CD4-positive, alpha-beta memory T cell (primary cell): ENCODE measurements at regions not wholly inside any gene's neighbourhood (a gene's known extent, or its start where the extent isn't known, plus 50 kb on each side); places are given as distances from the start of the nearest gene placed in this dataset.

Source experiments
- CTCF ChIA-PET: fragments of 350-600 bp; sonication (Branson Sonifier 250); formaldehyde crosslinking; loops from one replicate; lab custom pipeline; 2021; ENCODE audit warnings: inconsistent platforms; ENCODE audit not compliant: partially characterized antibody; lab: Charles Lee
- POLR2A ChIA-PET: fragments of 350-600 bp; sonication (Branson Sonifier 250); formaldehyde crosslinking; loops from one replicate; lab custom pipeline; 2021; ENCODE audit not compliant: partially characterized antibody; lab: Charles Lee
- DNase-seq, 5 donors: peaks; one replicate each; pipeline versions ENCODE4 v3.0.0 to v3.0.0-alpha.2; 2020 to 2022; ENCODE audit warnings: mixed read lengths in 1 of 5
- H3K27ac ChIP-seq: one replicate; pipeline ENCODE4 v1.7.0; 2013; ENCODE audit warnings: low read depth, low read length
- H3K27me3 ChIP-seq: 2 replicates; pipeline ENCODE4 v1.7.0; 2013; ENCODE audit warnings: mild to moderate bottlenecking, low read length, moderate library complexity; ENCODE audit not compliant: insufficient read depth
- H3K36me3 ChIP-seq: 2 replicates; pipeline ENCODE4 v1.7.0; 2013; ENCODE audit warnings: mild to moderate bottlenecking, low read length, moderate library complexity; ENCODE audit not compliant: insufficient read depth
- H3K4me1 ChIP-seq: 2 replicates; pipeline ENCODE4 v1.7.0; 2013; ENCODE audit warnings: mild to moderate bottlenecking, low read length, moderate library complexity; ENCODE audit not compliant: insufficient read depth
- H3K4me3 ChIP-seq, 2 donors: one replicate each; pipeline ENCODE4 v1.7.0; 2013; ENCODE audit warnings: low read length in 2 of 2, mild to moderate bottlenecking in 1 of 2
- H3K9me3 ChIP-seq, 2 donors: one replicate each; pipeline ENCODE4 v1.7.0; 2013; ENCODE audit warnings: low read length in 2 of 2, control low read depth in 1 of 2; ENCODE audit not compliant: control insufficient read depth in 1 of 2
- H3K27ac Mint-ChIP-seq, 7 donors: one replicate each; pipeline ENCODE4 v1.8.0; 2020 to 2021; ENCODE audit warnings: mixed read lengths in 7 of 7, mild to moderate bottlenecking in 6 of 7, inconsistent platforms in 3 of 7, moderate library complexity in 3 of 7
- H3K27me3 Mint-ChIP-seq, 2 donors: one replicate each; pipeline ENCODE4 v1.8.0; 2020 to 2021; ENCODE audit warnings: mixed read lengths in 2 of 2
- H3K36me3 Mint-ChIP-seq, 2 donors: one replicate each; pipeline ENCODE4 v1.8.0; 2020 to 2021; ENCODE audit warnings: mixed read lengths in 2 of 2, inconsistent platforms in 1 of 2, mild to moderate bottlenecking in 1 of 2
- H3K4me1 Mint-ChIP-seq, 4 donors: one replicate each; pipeline ENCODE4 v1.8.0; 2020 to 2021; ENCODE audit warnings: mixed read lengths in 4 of 4, mild to moderate bottlenecking in 1 of 4
- H3K4me3 Mint-ChIP-seq, 8 donors: one replicate each; pipeline ENCODE4 v1.8.0; 2020 to 2021; ENCODE audit warnings: mixed read lengths in 8 of 8, mild to moderate bottlenecking in 7 of 8, moderate library complexity in 6 of 8, inconsistent platforms in 3 of 8
- H3K9me3 Mint-ChIP-seq, 8 donors: one replicate each; pipeline ENCODE4 v1.8.0; 2020 to 2021; ENCODE audit warnings: mixed read lengths in 8 of 8, mild to moderate bottlenecking in 5 of 8, inconsistent platforms in 3 of 8, moderate library complexity in 1 of 8
- intact Hi-C: fragments of 100-400 bp; cut with micrococcal nuclease; formaldehyde crosslinking; loops from one replicate; pipeline ENCODE4 v1.15.1; 2023

DNA sequence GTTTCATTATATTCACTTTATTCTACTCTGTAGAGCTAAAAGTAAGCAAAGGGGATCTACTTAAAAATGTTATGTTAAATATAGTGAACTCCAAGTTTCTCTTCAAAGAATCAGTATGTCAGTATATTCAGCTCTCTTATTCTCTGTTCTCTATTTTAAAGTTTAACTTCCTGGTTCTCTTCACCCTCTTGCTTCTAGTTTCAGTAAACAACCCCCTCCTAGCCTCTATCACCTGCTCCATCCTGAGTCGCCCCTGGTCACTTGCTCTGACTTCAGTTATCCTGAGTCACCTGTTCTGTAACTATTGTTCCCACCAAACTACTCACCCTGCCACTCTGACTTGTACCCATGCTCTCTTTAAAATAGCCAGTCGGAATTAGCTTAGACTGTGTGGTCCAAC is 180.9 kb upstream of the AADAT start:
- CTCF ChIA-PET = interaction anchor here (0.6 kb wide), 1 partner anchor 10 kb away, joined by 4 read pairs; no protein-coding TSS in a partner anchor
- no peaks in the 10 kb centered on the region for H3K36me3 ChIP-seq
- H3K9me3 ChIP-seq = no peaks in the 10 kb centered on the region
- POLR2A ChIA-PET = no interaction called here
- no peaks in the 10 kb centered on the region for H3K27me3 ChIP-seq
- Mint-ChIP-seq H3K4me1 (no peaks in the 10 kb centered on the region), H3K27me3 (no peaks in the 10 kb centered on the region), H3K36me3 (no peaks in the 10 kb centered on the region), H3K27ac (no peak overlapping the region), H3K4me3 (no peak overlapping the region), H3K9me3 (peaks cover 0 to 19% (median 4%) of the 10 kb centered on the region in 8 donors)
- DNase-seq = no peak
- intact Hi-C loops = no loop called here
- H3K4me1 ChIP-seq = no peaks in the 10 kb centered on the region
- no peak overlapping the region for H3K27ac ChIP-seq
- no peak overlapping the region for H3K4me3 ChIP-seq

DNA sequence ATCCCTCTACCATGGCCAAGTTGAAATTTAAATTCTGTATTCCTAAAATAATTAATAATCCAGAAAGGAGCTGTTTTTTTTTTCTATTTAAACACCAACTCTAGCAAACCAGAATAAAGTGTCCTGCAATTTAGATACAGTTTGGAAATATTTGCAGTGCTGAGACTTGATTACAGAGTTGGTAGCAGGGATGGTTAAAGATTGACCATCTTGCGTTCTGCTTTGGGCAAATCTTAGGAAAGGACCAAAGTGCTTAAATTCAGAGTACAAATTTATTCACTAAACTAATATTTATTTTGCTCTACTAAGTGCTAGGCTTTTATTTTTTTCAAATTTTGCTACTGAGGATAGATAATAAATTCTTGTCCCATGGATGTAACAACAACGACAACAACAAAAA is 180.2 kb upstream of the AADAT start:
- Mint-ChIP-seq H3K27ac (no peak overlapping the region), H3K27me3 (no peaks in the 10 kb centered on the region), H3K36me3 (no peaks in the 10 kb centered on the region), H3K9me3 (peaks cover 0 to 19% (median 4%) of the 10 kb centered on the region in 8 donors), H3K4me1 (no peaks in the 10 kb centered on the region), H3K4me3 (no peak overlapping the region)
- Histone ChIP-seq H3K9me3 (no peaks in the 10 kb centered on the region), H3K27ac (no peak overlapping the region), H3K4me1 (no peaks in the 10 kb centered on the region), H3K27me3 (no peaks in the 10 kb centered on the region), H3K4me3 (no peak overlapping the region), H3K36me3 (no peaks in the 10 kb centered on the region)
- POLR2A ChIA-PET = no interaction called here
- intact Hi-C loops = no loop called here
- DNase-seq = no peak
- CTCF ChIA-PET = interaction anchor here (0.6 to 1.4 kb wide), 2 partner anchors 11 kb away, joined by 4 to 5 read pairs; no protein-coding TSS in a partner anchor

DNA sequence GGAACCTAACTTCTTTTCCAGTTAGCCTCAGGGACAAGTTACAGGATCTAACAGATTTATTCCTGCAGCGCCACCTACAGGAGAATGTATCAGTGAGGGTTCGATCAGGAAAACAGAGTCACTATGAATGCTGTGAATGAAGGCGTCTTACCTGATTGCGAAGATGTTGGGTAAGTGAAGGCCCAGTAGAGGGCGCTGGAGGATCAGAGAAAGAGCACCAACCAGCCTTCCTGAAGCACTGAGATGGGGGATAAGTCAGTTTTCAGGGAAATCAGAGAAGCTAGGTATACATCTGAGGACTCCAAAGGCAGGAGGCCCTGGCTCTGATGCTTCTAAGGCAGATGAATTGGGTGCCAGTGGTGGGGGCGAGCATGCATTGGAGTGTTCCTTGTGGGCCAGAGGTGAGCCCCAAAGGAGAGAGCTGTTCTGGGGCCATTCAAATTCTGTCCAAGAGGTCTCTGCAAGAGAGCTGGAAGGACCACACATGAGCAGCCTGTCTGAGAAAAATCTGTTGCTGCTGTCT is 169.9 kb upstream of the AADAT start:
- no peak overlapping the region for H3K4me3 Mint-ChIP-seq

DNA sequence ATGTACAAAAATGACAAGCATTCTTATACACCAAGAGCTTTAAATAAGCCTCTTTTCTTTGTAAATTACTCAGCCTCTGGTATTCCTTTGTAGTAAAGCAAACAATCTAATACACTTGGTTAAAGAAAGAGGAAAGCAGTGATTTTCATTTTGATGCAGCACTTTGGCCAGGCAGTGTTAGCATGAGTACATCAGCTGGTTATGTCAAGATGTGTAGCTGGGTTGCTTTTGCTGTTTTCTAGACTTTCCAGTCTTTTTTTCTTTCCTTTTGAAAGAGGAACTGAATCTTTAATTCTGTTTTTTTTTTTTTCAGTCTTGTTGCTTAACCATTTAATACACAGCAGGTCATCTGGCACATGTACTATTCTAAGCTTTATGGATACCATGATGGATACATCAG is 167.1 kb upstream of the AADAT start:
- intact Hi-C loops = no loop called here

More for the DNA sequence above, 169.9 kb upstream of the AADAT start:
- intact Hi-C loops = no loop called here
- Histone ChIP-seq H3K4me3 (no peak overlapping the region), H3K36me3 (no peaks in the 10 kb centered on the region), H3K27me3 (no peaks in the 10 kb centered on the region), H3K27ac (no peak overlapping the region), H3K4me1 (no peaks in the 10 kb centered on the region), H3K9me3 (no peaks in the 10 kb centered on the region)
- Mint-ChIP-seq H3K4me1 (no peaks in the 10 kb centered on the region), H3K27ac (no peak overlapping the region), H3K9me3 (peaks cover 0 to 3% (median 0%) of the 10 kb centered on the region in 8 donors), H3K36me3 (no peaks in the 10 kb centered on the region), H3K27me3 (no peaks in the 10 kb centered on the region)
- DNase-seq = no peak
- CTCF ChIA-PET = interaction anchor here (1.0 to 1.7 kb wide), 3 partner anchors 10 to 26 kb away, joined by 4 to 5 read pairs (median 5); no protein-coding TSS in a partner anchor
- POLR2A ChIA-PET = no interaction called here

DNA sequence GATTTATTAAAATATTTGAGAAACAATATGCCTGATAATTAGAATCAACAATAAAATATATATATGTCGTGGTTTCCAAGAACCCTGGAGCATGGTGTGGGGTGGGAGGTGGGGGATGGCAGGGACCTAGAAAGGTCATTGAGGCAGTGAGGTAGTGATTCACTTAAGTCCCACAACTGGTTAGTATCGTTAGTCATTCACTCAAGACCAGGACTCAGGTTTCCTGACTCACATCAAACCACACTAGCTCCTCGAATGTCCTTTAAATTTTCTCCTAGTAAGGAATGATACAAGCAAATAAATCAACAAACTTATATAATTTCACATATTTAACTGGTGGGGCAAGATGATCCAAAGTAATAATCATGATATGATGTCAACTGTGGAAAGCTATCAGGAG is 158.8 kb upstream of the AADAT start:
- Histone ChIP-seq H3K4me3 (no peak overlapping the region), H3K36me3 (no peaks in the 10 kb centered on the region), H3K9me3 (no peaks in the 10 kb centered on the region), H3K27ac (no peak overlapping the region), H3K4me1 (no peaks in the 10 kb centered on the region), H3K27me3 (no peaks in the 10 kb centered on the region)
- no peak overlapping the region for H3K4me3 Mint-ChIP-seq
- ChIA-PET CTCF (no interaction called here), POLR2A (no interaction called here)
- no peaks in the 10 kb centered on the region for H3K4me1 Mint-ChIP-seq
- H3K9me3 Mint-ChIP-seq = peaks cover 0 to 1% (median 0%) of the 10 kb centered on the region in 8 donors
- H3K27me3 Mint-ChIP-seq = no peaks in the 10 kb centered on the region
- H3K27ac Mint-ChIP-seq = no peak overlapping the region
- H3K36me3 Mint-ChIP-seq = no peaks in the 10 kb centered on the region
- DNase-seq = no peak
- intact Hi-C loops = no loop called here

More for the DNA sequence above, 167.1 kb upstream of the AADAT start:
- no peak overlapping the region for H3K4me3 Mint-ChIP-seq
- POLR2A ChIA-PET = no interaction called here
- no peaks in the 10 kb centered on the region for H3K27me3 Mint-ChIP-seq
- H3K9me3 Mint-ChIP-seq = peaks cover 0 to 5% (median 0%) of the 10 kb centered on the region in 8 donors
- CTCF ChIA-PET = no interaction called here
- no peaks in the 10 kb centered on the region for H3K36me3 Mint-ChIP-seq
- Histone ChIP-seq H3K4me1 (no peaks in the 10 kb centered on the region), H3K4me3 (no peak overlapping the region), H3K9me3 (no peaks in the 10 kb centered on the region), H3K27me3 (no peaks in the 10 kb centered on the region), H3K27ac (no peak overlapping the region), H3K36me3 (no peaks in the 10 kb centered on the region)
- H3K27ac Mint-ChIP-seq = no peak overlapping the region
- no peaks in the 10 kb centered on the region for H3K4me1 Mint-ChIP-seq
- no peak for DNase-seq

DNA sequence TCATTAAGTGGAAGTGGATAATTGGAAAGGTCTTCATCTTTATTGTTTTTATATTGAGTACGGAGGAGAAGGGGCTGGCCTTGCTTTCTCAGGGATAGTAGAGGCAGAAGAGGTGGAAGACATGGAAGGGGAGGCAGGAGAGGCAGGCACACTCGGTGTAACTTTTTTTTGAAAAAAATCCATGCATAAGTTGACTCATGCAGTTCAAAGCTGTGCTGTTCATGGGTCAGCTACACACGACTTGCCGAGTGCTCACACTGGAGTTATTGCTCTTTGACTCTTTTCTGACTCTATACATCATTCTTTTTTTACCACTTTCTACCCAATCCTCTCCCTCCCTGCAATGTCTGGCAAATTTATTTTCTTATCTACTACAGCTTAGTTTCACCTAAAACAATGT is 158.3 kb upstream of the AADAT start:
- no peaks in the 10 kb centered on the region for H3K4me1 Mint-ChIP-seq
- no peaks in the 10 kb centered on the region for H3K36me3 ChIP-seq
- intact Hi-C loops = no loop called here
- no peak for DNase-seq
- H3K27ac ChIP-seq = no peak overlapping the region
- no peaks in the 10 kb centered on the region for H3K9me3 Mint-ChIP-seq
- ChIA-PET CTCF (interaction anchor here (1.5 kb wide), 1 partner anchor 13 kb away, joined by 3 read pairs; no protein-coding TSS in a partner anchor), POLR2A (no interaction called here)
- no peak overlapping the region for H3K27ac Mint-ChIP-seq
- H3K27me3 ChIP-seq = no peaks in the 10 kb centered on the region
- no peaks in the 10 kb centered on the region for H3K27me3 Mint-ChIP-seq
- H3K4me3 Mint-ChIP-seq = no peak overlapping the region
- H3K36me3 Mint-ChIP-seq = no peaks in the 10 kb centered on the region
- H3K4me3 ChIP-seq = no peak overlapping the region
- no peaks in the 10 kb centered on the region for H3K9me3 ChIP-seq
- no peaks in the 10 kb centered on the region for H3K4me1 ChIP-seq

DNA sequence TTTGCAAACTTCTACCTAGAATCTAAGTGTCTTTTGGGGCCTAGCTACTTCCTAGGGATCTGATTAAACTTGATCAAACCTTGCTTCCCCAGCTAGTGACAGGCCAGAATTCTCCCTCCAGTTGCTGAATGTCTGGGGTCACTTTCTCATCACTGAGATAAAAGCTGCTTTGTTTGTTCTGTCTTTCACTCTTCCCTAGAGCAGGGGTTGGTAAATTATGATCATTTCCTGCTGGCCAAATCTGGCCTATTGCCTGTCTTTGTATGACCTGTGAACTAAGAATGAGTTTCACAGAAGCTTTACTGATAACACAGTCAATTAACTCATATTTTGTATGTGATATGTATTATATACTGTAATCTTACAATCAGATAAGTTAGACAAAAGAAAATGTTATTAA is 157.8 kb upstream of the AADAT start:
- H3K27ac ChIP-seq = no peak overlapping the region
- ChIA-PET CTCF (interaction anchor here (1.5 kb wide), 1 partner anchor 13 kb away, joined by 3 read pairs; no protein-coding TSS in a partner anchor), POLR2A (no interaction called here)
- no peaks in the 10 kb centered on the region for H3K36me3 ChIP-seq
- Mint-ChIP-seq H3K36me3 (no peaks in the 10 kb centered on the region), H3K4me1 (no peaks in the 10 kb centered on the region), H3K9me3 (no peaks in the 10 kb centered on the region), H3K27ac (no peak overlapping the region), H3K27me3 (no peaks in the 10 kb centered on the region), H3K4me3 (no peak overlapping the region)
- no peaks in the 10 kb centered on the region for H3K4me1 ChIP-seq
- no peaks in the 10 kb centered on the region for H3K9me3 ChIP-seq
- no peak for DNase-seq
- no peak overlapping the region for H3K4me3 ChIP-seq
- intact Hi-C loops = no loop called here
- H3K27me3 ChIP-seq = no peaks in the 10 kb centered on the region
